Endothelial cell of umbilical vein (primary cell): ENCODE measurements at regions not wholly inside any gene's neighbourhood (a gene's known extent, or its start where the extent isn't known, plus 50 kb on each side); places are given as distances from the start of the nearest gene placed in this dataset.

Experiments
- BruUV-seq: library from RNA; stranded (reverse); fragments of 400-500 nt; replicated peaks from 2 replicates; lab custom pipeline; 2021; lab: Mats Ljungman, UMichigan
- CTCF ChIA-PET: fragments of 300-600, 350-600 bp; sonication (Branson Sonifier 250); formaldehyde crosslinking; loops from one replicate; lab custom pipeline; 2021; ENCODE audit warnings: antibody characterized with exemption, inconsistent platforms; lab: Charles Lee
- POLR2A ChIA-PET: fragments of 300-600, 350-600 bp; sonication (Branson Sonifier 250); formaldehyde crosslinking; loops from one replicate; lab custom pipeline; 2021; ENCODE audit warnings: antibody characterized with exemption, inconsistent platforms; lab: Charles Lee
- DNase-seq: peaks from one replicate; pipeline ENCODE4 v3.0.0-alpha.2; 2011; ENCODE audit warnings: low read depth, low spot score
- FAIRE-seq: peaks from 2 replicates; lab custom pipeline; 2011; peaks lifted over from hg19 to GRCh38; lab: Jason Lieb, UNC
- H2AFZ ChIP-seq: 2 replicates; pipeline ENCODE4 v1.6.0; 2012; ENCODE audit warnings: low read depth, low read length, control low read depth, inconsistent platforms
- H3K27ac ChIP-seq: 2 replicates; pipeline ENCODE4 v1.5.1; 2011; ENCODE audit warnings: low read depth, mild to moderate bottlenecking, control low read depth, low read length, moderate library complexity; ENCODE audit not compliant: insufficient read depth
- H3K27me3 ChIP-seq, 2 experiments: 2 replicates each; pipeline versions ENCODE4 v1.6.0 to v1.6.1; 2011; ENCODE audit warnings: low read length in 2 of 2, mixed read lengths in 1 of 2; ENCODE audit not compliant: control insufficient read depth in 2 of 2, insufficient read depth in 2 of 2
- H3K36me3 ChIP-seq, 2 experiments: 2 replicates in 1 of 2; 3 replicates in 1 of 2; pipeline ENCODE4 v1.5.1; 2011; ENCODE audit warnings: low read length in 2 of 2, mild to moderate bottlenecking in 1 of 2, moderate library complexity in 1 of 2; ENCODE audit not compliant: control insufficient read depth in 2 of 2, insufficient read depth in 2 of 2; ENCODE audit errors: extremely low read depth in 1 of 2
- H3K4me1 ChIP-seq: 3 replicates; pipeline ENCODE4 v1.5.1; 2011; ENCODE audit warnings: mild to moderate bottlenecking, low read length; ENCODE audit not compliant: control insufficient read depth, insufficient read depth; ENCODE audit errors: extremely low read depth
- H3K4me2 ChIP-seq: 2 replicates; pipeline ENCODE4 v1.6.1; 2011; ENCODE audit warnings: low read length, control low read depth, mixed read lengths; ENCODE audit not compliant: insufficient read depth
- H3K4me3 ChIP-seq, 3 experiments: fragments of 200-600 bp in 1 of 3; sonication (generic), shearing (Covaris generic) in 1 of 3; replicated peaks in 1 of 3; 2 replicates each; pipeline ENCODE4 v1.5.1; 2011 to 2016; ENCODE audit warnings: control low read depth in 3 of 3, low read length in 3 of 3, mild to moderate bottlenecking in 2 of 3, inconsistent platforms in 1 of 3, low read depth in 1 of 3, moderate library complexity in 1 of 3; ENCODE audit not compliant: insufficient read depth in 1 of 3
- H3K79me2 ChIP-seq: 2 replicates; pipeline ENCODE4 v1.6.0; 2012; ENCODE audit warnings: low read length, inconsistent platforms; ENCODE audit not compliant: control insufficient read depth, insufficient read depth
- H3K9ac ChIP-seq: replicated peaks from 2 replicates; pipeline ENCODE3; 2011; ENCODE audit warnings: low read length, control low read depth; ENCODE audit not compliant: insufficient read depth; ENCODE audit errors: extremely low read depth
- H3K9me1 ChIP-seq: replicated peaks from 3 replicates; pipeline ENCODE4 v1.6.0; 2011; ENCODE audit warnings: mild to moderate bottlenecking, low read length; ENCODE audit not compliant: control insufficient read depth, insufficient read depth; ENCODE audit errors: extremely low read depth
- H3K9me3 ChIP-seq: replicated peaks from 2 replicates; pipeline ENCODE4 v1.5.1; 2012; ENCODE audit warnings: low read length, inconsistent platforms; ENCODE audit not compliant: control insufficient read depth, insufficient read depth
- H4K20me1 ChIP-seq: replicated peaks from 2 replicates; pipeline ENCODE3; 2011; ENCODE audit warnings: mild to moderate bottlenecking, low read length; ENCODE audit not compliant: control insufficient read depth, insufficient read depth; ENCODE audit errors: extremely low read depth
- CTCF ChIP-seq, 2 donors: IDR thresholded peaks; 1 replicate in 1 of 2; 2 replicates in 1 of 2; pipeline ENCODE4 v1.5.1; 2011; ENCODE audit warnings: low read length in 2 of 2, mild to moderate bottlenecking in 2 of 2, moderate library complexity in 2 of 2, control low read depth in 1 of 2, inconsistent platforms in 1 of 2, low read depth in 1 of 2; ENCODE audit not compliant: insufficient read depth in 1 of 2; ENCODE audit errors: extremely low read depth in 1 of 2
- EZH2 ChIP-seq: IDR thresholded peaks from 2 replicates; pipeline ENCODE4 v1.6.1; 2012; ENCODE audit warnings: borderline replicate concordance, low read depth, mild to moderate bottlenecking, moderate library complexity, low read length, inconsistent platforms; ENCODE audit not compliant: severe bottlenecking
- FOS ChIP-seq: IDR thresholded peaks from 2 replicates; pipeline ENCODE4 v1.6.1; 2011; ENCODE audit warnings: mild to moderate bottlenecking, low read length, moderate library complexity, borderline replicate concordance; ENCODE audit not compliant: insufficient read depth
- GATA2 ChIP-seq: IDR thresholded peaks from 2 replicates; pipeline ENCODE4 v1.7.0; 2011; ENCODE audit warnings: low read depth, mild to moderate bottlenecking, moderate library complexity, mixed read lengths, low read length; ENCODE audit not compliant: insufficient read length, insufficient read depth
- JUN ChIP-seq: IDR thresholded peaks from 2 replicates; pipeline ENCODE4 v1.6.1; 2011; ENCODE audit warnings: borderline replicate concordance, low read depth; ENCODE audit not compliant: insufficient read length, insufficient read depth
- MAX ChIP-seq: IDR thresholded peaks from 2 replicates; pipeline ENCODE4 v1.6.1; 2011; ENCODE audit not compliant: insufficient read depth, insufficient read length
- MYC ChIP-seq: IDR thresholded peaks from one replicate; pipeline ENCODE4 v1.6.1; 2011; ENCODE audit warnings: mild to moderate bottlenecking, low read depth, low read length
- POLR2A ChIP-seq: IDR thresholded peaks from 2 replicates; pipeline ENCODE4 v1.6.1; 2012; ENCODE audit warnings: low read depth, mild to moderate bottlenecking, control low read depth, low read length
- POLR2AphosphoS5 ChIP-seq: IDR thresholded peaks from 2 replicates; pipeline ENCODE4 v1.6.1; 2012; ENCODE audit warnings: low read depth, mild to moderate bottlenecking, control low read depth, low read length, moderate library complexity; ENCODE audit not compliant: insufficient read depth
- dilution Hi-C: fragments of 300-500 bp; cut with MboI; formaldehyde crosslinking; loops from one replicate; pipeline ENCODE4 v1.15.0; 2019; ENCODE audit warnings: low sequenced_read_pairs; ENCODE audit not compliant: extremely low pct_ligation_motif_present
- intact Hi-C: fragments of 100-400 bp; cut with micrococcal nuclease; formaldehyde crosslinking; loops from one replicate; pipeline ENCODE4 v1.10.0; 2022

- dilution Hi-C loops: no loop called here
- CTCF ChIA-PET: no interaction called here
These were observed 225.0 kb downstream of the ADAM29 start for GRCh38 chr4:175143116-175143515.

More at GRCh38 chr4:175143116-175143515, 225.0 kb downstream of the ADAM29 start:
- no TSS peak for BruUV-seq
- Histone ChIP-seq H3K4me3 (no peak overlapping the region), H3K4me1 (no peaks in the 10 kb centered on the region), H3K27ac (no peak overlapping the region), H3K9ac (no peak overlapping the region), H3K36me3 (no peaks in the 10 kb centered on the region), H3K4me2 (no peak overlapping the region), H2AFZ (no peak overlapping the region), H3K9me3 (peaks cover 2% of the 10 kb centered on the region), H3K9me1 (no peaks in the 10 kb centered on the region), H4K20me1 (no peaks in the 10 kb centered on the region), H3K79me2 (no peaks in the 10 kb centered on the region), H3K27me3 (no peaks in the 10 kb centered on the region)
- DNase-seq (no peak), FAIRE-seq (no peak)
- intact Hi-C loops: no loop called here
- TF ChIP-seq JUN (no peak), GATA2 (no peak), MAX (no peak), MYC (no peak), POLR2AphosphoS5 (no peak), EZH2 (no peak), CTCF (IDR thresholded peaks at IDR 0.05; ENCODE audit: extremely low read depth in 1 of 2, insufficient read depth in 1 of 2, low read depth in 1 of 2, low read length in 2 of 2) (no peak), FOS (no peak), POLR2A (no peak)
- POLR2A ChIA-PET: no interaction called here
